ENCODE measurements at regions not wholly inside any gene's neighbourhood (a gene's known extent, or its start where the extent isn't known, plus 50 kb on each side); places are given as distances from the start of the nearest gene placed in this dataset.
"Not testable (repeated sequence)": the region's sequence is repeated elsewhere in the genome, so short reads cannot be mapped to it uniquely, and the experiment has no call there.

- H3K4me3 ChIP-seq (ENCODE audit: low read depth, low read length) = no peak overlapping the region
These were observed 518.6 kb downstream of the SLITRK5 start for GRCh38 chr13:88189728-88190127.

- H3K4me3 ChIP-seq (ENCODE audit: low read depth, low read length) = no peak overlapping the region
These were observed 524.9 kb downstream of the SLITRK5 start for GRCh38 chr13:88196106-88196505.

GRCh38 chr13:88217372-88217771 lies 546.2 kb downstream of the SLITRK5 start:
- no peak overlapping the region for H3K4me3 ChIP-seq (ENCODE audit: low read depth, low read length)

DNA sequence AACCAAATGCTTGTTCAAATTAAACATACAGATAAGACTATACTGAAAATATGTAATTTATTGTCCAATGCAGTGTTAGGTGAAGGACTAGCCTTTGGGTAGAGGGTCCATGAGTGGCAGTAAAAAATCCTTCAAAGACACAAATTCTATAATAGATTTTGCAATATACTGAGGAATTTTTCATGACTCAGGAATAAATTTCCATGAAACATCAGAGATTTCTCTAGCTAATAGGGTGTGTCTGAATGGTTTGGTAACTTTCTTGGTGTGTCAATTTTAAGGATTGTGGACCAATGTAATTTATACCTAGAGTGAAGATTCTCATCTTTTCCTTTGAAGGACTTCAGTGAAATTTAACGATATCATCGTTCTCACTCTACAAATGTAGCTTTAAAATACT lies 546.7 kb downstream of the SLITRK5 start:
- no peak overlapping the region for H3K4me3 ChIP-seq (ENCODE audit: low read depth, low read length)

DNA sequence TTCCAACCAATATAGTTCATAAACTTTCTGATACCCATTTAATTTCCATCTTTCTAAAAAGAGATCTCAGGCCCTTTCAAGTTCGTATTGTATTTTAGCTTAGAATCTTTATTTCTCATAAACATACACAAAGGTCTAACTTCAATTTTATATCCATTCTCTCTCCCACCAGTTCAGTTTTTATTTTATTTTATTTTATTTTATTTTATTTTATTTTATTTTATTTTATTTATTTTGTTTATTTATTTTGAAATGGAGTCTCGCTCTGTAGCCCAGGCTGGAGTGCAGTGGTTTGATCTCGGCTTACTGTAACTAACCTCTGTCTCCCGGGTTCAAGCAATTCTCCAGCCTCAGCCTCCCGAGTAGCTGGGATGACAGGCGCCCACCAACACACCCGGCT lies 552.8 kb downstream of the SLITRK5 start:
- no peak overlapping the region for H3K4me3 ChIP-seq (ENCODE audit: low read depth, low read length)

GRCh38 chr13:88235441-88235840 lies 564.3 kb downstream of the SLITRK5 start:
- no peak overlapping the region for H3K4me3 ChIP-seq (ENCODE audit: low read depth, low read length)

GRCh38 chr13:88246239-88246638 lies 575.1 kb downstream of the SLITRK5 start:
- no peak overlapping the region for H3K4me3 ChIP-seq (ENCODE audit: low read depth, low read length)

DNA sequence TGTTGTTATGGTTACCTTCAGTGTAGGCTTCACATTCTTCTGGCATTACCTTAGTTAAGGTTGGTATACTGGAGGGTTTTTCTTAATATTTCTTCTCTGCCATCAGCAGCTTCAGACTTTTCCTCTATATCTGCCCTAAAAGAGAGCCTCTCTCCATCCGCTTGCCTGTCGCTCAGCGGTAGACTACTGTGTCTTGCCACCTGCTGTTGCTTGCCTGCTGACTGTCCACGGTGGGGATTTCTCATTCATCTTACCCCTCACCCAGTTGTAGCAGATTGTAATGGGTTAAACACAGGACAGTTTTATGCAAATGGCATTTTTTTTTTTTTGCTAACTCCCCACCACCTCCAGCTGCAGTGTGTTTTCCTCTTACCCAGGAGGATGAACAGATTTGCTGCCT lies 577.2 kb downstream of the SLITRK5 start:
- no peak overlapping the region for H3K4me3 ChIP-seq (ENCODE audit: low read depth, low read length)

- H3K4me3 ChIP-seq (ENCODE audit: low read depth, low read length) = no peak overlapping the region
These were observed 586.5 kb downstream of the SLITRK5 start for GRCh38 chr13:88257706-88258105.

GRCh38 chr13:88263808-88264207 lies 592.6 kb downstream of the SLITRK5 start:
- no peak overlapping the region for H3K4me3 ChIP-seq (ENCODE audit: low read depth, low read length)

- no peak overlapping the region for H3K4me3 ChIP-seq (ENCODE audit: low read depth, low read length)
These were observed 610.7 kb downstream of the SLITRK5 start for GRCh38 chr13:88281841-88282240.

- no peak overlapping the region for H3K4me3 ChIP-seq (ENCODE audit: low read depth, low read length)
These were observed 614.2 kb downstream of the SLITRK5 start for GRCh38 chr13:88285329-88285728.

- H3K4me3 ChIP-seq (ENCODE audit: low read depth, low read length) = no peak overlapping the region
These were observed 617.2 kb downstream of the SLITRK5 start for GRCh38 chr13:88288326-88288725.

DNA sequence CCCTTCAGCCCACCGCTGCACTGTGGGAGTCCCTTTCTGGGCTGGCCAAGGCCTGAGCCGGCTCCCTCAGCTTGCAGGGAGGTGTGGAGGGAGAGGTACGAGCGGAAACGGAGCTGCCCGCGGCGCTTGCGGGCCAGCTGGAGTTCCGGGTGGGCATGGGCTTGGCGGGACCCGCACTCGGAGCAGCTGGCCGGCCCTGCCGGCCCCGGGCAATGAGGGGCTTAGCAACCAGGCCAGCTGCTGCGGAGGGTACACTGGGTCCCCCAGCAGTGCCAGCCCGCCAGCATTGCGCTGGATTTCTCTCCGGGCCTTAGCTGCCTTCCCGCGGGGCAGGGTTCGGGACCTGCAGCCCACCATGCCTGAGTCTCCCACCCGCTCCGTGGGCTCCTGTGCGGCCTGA lies 620.6 kb downstream of the SLITRK5 start:
- H3K4me3 ChIP-seq (ENCODE audit: low read depth, low read length) = not testable (repeated sequence)

- H3K4me3 ChIP-seq (ENCODE audit: low read depth, low read length) = no peak overlapping the region
These were observed 623.2 kb downstream of the SLITRK5 start for GRCh38 chr13:88294368-88294767.

DNA sequence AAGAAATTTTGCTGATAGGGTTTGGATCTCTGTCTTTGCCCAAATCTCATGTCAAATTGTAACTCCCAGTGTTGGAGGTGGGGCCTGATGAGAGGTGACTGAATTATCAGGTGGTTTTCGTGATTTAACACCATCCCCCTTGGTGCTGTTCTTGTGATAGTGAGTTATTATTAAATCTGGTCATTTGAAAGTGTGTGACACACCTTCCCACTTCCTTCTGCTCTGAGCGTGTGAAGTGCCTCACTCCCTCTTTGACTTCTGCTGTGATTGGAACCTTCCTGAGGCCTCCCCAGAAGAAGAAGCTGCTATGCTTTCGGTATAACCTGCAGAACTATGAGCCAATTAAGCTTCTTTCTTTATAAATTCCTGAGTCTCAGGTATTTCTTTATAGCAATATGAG lies 632.0 kb downstream of the SLITRK5 start:
- H3K4me3 ChIP-seq (ENCODE audit: low read depth, low read length) = no peak overlapping the region

- no peak overlapping the region for H3K4me3 ChIP-seq (ENCODE audit: low read depth, low read length)
These were observed 632.4 kb downstream of the SLITRK5 start for GRCh38 chr13:88303605-88304004.

DNA sequence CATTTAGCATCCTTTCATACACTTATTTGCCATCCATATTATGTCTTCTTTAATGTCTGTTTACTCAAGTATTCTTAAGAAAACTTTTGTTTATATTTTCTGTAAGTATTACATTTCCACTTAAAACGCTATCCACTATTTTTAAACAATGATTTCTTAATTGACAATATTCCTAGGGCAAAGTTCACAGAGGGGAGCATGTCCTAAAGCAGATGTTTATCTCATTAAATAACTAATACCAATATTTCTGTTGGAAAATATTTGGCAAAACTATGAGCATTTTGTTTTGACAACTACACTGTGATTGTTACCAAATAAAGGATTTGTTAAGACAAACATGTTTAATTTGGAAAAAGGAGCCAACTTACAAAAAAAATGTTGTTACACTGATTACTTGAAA lies 643.3 kb downstream of the SLITRK5 start:
- no peak overlapping the region for H3K4me3 ChIP-seq (ENCODE audit: low read depth, low read length)

- H3K4me3 ChIP-seq (ENCODE audit: low read depth, low read length) = no peak overlapping the region
These were observed 657.9 kb downstream of the SLITRK5 start for GRCh38 chr13:88329066-88329465.

- H3K4me3 ChIP-seq (ENCODE audit: low read depth, low read length) = no peak overlapping the region
These were observed 668.1 kb downstream of the SLITRK5 start for GRCh38 chr13:88339271-88339741.

GRCh38 chr13:88345171-88345847 lies 674.1 kb downstream of the SLITRK5 start:
- no peak overlapping the region for H3K4me3 ChIP-seq (ENCODE audit: low read depth, low read length)

DNA sequence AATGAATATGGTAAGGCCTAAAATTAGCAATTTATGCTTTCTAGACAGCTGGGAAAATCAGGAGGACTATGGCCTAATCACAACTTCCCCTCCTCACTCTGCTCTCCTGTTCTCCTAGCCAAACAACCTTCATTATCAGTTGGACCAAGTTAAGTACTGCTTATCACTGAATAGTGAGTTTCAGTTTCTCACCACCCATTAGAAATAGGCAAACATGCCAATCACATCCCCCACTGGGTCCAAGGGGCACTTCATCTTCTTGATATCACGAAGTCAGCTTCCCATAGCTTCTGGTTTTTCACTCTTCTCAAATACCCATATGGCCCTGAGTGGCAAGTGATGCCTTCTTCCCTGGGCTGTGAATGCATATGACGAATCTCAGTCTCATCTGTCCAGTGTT lies 689.6 kb downstream of the SLITRK5 start:
- H3K4me3 ChIP-seq (ENCODE audit: low read depth, low read length) = no peak overlapping the region

GRCh38 chr13:88369866-88370265 lies 698.7 kb downstream of the SLITRK5 start:
- no peak overlapping the region for H3K4me3 ChIP-seq (ENCODE audit: low read depth, low read length)

All from iPS-11a (cell line).